ENCODE measurements at regions not wholly inside any gene's neighbourhood (a gene's known extent, or its start where the extent isn't known, plus 50 kb on each side); places are given as distances from the start of the nearest gene placed in this dataset.

GRCh38 chr5:174252121-174252520, 206.6 kb downstream of the NSG2 start:
- no peak for TF ChIP-seq EZH2 (IDR thresholded peaks at IDR 0.05; ENCODE audit: insufficient read depth, poor library complexity, severe bottlenecking)
- no peak for TF ChIP-seq EZH2phosphoT487 (IDR thresholded peaks at IDR 0.05; ENCODE audit: insufficient read depth, low read depth)
